ENCODE measurements at regions not wholly inside any gene's neighbourhood (a gene's known extent, or its start where the extent isn't known, plus 50 kb on each side); places are given as distances from the start of the nearest gene placed in this dataset.

DNA sequence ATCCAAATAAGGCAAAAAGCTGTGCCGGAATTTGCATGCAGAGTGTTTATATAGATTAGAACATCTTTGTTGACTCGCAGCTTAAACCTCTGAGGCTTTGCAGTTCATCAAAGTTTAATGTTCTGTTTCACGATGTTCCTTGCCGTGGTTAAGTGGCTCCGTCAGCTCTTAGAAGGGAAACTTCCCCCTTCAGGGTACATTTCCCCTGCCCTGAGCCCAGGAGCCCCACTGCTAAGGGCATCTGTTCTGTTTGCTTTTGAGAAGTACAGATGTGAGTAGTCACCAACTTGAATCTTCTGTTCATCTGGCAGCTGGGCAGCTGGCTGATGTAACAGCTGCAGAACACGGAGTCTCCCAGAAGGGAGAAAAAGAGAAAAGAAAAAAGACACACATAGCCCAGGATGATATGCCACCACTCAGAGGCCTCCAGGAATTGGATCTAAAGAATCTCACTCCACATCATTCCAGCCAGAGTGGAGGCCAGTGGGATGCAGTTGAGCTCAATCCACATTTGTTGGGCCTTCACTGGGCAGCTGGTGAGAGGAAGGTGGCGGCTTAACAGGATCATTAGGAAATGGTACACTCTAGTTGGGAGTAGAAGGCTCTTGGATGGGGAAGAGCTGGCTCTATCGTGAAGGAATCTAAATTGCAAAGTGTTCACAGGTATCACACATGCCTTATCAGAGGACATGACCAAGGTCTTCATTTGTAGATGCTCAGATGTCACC is 178.7 kb upstream of the RBPJ start:
- FAIRE-seq, result no peak

DNA sequence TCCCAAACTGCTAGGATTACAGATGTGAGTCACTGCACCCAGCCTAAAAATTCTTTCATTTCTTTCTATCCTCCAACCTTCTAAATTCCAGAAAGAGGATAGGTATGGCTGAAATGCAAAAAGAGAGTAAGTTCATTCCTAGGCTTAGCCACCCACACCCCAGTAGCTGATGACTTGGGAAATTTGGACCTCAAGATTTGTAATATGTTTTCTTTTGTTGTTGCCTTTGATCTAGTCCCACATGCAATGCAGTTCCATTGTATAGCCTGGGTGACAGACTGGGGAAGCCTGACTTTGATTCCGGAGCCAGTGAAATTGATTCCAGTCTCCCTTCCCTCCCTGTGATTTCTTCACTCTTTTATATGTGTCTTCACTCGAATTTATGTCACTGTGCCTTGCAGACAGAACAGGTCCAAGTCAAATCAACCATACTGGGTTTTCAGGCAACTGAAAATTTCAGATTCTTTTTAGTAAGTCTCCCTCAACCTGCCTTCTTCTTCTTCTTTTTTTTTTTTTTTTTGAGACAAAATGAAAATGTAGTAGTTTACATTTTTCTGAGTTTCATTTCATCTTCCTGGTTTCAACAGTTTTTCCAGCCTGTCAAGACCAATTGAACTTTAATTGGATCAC is 176.2 kb upstream of the RBPJ start:
- no peak for FAIRE-seq

DNA sequence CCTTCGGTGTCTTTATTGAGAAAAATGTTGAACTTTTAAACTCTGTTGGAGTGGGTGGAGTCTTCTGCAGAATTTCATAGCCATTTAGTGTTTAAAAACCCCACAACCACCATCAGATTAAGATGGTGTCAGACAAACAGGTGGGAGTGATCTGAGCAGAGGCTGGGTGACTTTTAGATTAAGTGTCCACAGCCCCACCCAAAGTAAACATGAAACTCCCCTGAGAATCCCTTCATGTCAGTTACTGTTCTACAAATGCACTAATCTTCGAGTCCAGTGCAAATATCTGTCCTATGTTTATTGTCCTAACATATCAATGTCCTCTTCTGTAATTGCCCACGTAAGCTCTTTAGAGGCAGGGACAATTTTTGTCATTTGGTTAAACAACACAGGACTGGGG is 175.6 kb upstream of the RBPJ start:
- FAIRE-seq, result no peak

DNA sequence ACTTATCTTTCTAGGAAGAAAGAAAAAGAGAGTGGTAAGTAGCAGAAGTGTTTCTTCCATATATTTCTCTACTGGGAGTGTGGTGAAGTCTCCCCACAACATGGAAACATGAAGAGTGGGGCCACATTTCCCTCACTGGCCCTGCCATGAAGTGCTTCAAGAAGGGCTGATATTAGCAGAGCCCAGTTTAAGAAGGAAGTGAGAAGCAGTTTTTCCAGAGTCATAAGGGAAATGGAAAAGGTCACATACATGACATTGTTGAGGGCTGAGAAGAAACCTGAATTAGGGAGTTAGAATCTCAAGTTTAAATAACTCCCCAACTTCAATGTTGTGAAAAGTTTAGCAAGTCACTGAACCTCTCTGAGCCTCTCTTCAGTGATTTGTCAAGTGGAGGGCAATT is 171.9 kb upstream of the RBPJ start:
- no peak for FAIRE-seq

DNA sequence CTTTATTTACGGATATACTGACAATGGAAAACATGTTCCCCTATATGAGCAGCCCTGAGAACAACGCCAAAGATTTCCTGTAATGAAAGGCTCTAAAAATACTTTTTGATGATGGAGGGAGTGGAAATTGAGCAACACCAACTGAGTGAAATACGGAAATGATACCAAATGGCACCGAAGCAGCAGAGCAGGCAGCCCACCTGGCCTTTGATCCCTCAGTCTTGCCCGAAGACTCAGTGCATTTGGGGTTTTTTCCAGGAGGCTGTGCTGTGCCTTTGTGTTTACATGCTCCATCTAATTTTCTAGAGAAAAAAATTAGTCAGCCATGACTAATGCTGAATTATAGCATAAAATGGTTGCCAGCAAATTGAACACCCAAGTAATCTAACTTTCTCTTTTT is 169.9 kb upstream of the RBPJ start:
- no peak for FAIRE-seq

DNA sequence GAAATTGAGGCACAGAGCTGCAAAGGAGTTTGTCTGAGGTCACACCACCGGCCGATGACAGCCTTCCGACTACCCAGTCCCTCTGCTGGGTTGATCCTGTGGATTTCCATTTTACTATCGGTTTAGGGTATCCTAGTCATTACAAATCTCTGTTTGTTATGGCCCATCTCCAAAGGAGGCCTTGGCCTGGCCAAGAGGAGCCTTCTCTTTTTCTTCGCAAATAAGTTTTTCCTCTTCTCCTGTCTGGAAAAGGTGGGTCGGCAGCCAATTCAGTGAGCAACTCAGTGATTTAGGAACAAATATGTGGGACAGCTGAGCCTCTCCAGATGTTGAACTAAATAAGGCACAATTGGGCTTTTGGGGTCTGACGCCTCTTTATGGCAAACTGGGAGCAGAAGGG is 169.2 kb upstream of the RBPJ start:
- no peak for FAIRE-seq

DNA sequence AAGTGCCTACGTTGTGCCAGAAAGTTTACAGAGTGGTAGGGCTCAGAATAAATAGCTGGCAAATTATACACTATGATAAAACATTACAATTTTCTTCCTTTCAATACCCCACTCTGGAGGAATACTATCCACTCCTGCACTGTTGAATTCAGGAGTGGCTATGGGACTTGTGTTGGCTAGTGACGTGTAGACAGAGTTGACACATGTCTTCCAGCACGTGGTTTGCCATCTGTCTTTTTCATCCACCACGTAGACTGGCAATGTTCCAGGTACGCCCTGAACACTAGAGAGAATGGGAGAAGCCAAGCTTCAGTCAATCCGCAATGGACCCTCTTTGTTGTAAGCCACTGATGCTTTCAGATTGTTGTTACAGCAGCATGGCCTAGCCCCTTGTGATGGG is 168.8 kb upstream of the RBPJ start:
- no peak for FAIRE-seq

DNA sequence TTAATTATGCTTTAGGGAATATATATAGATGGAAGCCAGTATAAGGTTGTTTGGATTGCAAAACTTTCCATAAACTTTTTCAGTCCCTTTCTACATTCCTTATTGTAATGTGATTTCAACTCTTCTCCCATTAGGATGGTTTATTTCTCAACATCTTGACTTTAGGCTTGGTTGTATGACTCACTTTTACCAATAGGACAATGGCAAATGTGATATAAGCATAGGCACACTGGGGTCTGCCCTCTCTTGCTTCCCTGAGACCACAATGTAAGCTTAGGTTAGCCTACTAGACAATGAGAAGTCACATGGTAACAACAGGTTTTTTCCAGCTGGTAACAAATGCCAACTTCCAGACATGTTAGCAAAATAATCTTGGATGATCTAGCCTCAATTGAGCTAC is 163.3 kb upstream of the RBPJ start:
- no peak for FAIRE-seq

DNA sequence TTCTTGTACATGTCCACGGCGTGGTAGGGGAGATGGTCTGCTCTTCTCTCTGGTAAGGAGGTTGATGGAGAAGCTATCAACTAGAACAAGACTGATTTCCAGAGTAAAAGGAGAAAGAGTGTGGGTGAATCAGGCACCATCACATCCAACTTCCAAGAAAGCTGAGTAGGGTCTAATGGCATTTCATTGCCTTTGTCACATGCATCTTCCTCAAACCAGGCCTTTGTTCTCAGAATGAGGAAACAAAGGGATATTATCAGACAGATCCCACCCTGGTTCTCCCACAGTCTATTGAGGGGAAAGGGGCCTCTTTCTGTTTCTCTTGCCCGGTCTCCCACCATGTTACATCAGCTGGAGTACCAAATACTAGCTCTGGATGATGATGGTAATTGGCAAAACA is 160.2 kb upstream of the RBPJ start:
- no peak for FAIRE-seq

DNA sequence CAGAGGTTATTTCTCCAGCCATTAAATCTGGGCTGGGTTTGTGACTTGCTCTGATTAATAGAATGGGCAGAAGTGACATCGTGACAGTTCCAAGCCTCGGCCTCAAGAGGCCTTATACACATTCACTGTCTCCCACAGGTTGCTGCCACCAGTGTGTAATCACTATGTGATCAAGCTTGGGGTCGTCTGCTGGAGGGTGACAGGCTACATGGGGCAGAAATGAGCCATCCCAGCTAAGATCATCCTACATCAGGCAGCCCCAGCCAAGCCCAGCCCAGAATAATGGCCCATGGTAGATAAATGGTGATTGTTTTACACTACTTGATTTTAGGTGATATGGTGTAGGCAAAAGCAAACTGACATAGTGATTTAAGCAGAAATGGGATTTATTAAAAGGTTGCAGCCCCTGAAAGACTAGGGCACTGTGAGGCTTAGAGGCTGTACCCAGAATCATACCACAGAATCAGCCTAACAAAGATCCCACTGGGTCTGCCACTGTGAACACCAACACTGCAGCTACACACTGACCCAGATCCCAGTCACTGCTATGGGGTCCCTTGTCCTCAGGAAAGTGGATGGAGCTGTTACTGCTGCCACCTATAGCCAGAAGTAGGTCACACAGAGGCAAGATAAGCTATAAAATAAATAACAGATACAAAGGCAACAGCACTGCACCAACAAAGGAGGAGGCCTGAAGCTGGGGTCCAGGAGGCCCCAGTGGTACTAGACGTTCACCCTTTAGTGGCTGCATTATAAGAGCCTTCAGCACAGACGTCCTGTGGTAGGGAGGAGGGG is 159.6 kb upstream of the RBPJ start:
- no peak for FAIRE-seq

DNA sequence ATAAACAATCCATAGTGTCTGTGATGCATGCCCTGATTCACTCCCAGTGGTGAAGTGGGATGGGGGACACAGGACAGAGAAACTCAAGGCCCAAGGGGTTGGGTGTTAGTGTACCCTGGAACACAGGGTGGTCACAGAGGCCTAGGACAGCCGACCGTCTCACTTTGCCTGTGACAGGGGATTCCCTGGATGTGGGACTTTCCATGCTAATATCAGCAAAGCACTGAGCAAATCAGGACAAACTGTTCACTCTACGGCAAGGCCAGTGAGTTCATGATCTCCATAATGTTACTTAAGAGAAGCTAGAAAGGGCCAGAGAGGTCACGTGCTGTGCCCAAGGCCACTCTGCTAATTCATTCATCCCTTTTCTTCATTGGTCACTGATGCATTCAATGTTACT is 158.7 kb upstream of the RBPJ start:
- no peak for FAIRE-seq

DNA sequence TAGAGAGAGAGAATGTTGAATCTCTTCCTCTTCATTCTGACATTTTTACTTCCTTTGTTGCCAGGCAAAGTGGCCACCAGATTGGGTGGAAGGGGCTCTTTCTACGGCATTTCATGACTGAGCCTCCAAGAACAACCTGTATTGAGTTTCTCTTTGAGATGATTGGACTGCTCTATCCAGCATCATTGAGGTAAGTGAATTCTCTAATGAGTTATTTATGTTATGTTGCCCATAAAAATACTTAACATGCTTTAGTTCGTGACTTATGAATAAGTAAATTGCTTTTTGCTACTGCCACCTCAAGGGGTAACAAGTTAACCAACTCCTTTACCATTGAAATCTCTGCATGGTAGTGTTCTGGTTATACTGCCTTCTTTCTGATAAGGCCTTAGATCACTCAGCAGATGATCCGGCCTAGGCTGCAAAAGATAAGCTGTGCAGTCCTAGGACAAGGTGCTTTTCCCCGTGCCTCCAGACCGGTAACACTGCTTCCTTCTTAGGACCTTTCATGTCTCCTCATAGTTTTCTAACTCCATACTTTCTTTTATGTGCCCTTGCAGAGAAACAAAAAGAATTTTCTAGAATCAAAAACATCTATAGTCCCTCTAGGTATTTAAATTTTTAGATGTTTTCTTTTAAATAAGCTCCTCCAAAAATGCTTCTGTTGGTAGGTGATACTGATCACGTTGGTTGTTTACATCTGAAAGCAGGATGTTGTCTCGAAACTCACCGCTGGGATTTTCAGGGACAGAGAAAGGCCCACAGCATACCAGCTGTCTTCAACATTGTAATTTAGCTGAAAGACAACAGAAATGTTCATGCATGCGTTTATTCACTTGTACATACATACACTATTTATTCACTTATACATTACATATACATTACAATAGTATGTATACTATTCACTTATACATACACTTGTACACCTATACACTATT is 157.1 kb upstream of the RBPJ start:
- no peak for FAIRE-seq

DNA sequence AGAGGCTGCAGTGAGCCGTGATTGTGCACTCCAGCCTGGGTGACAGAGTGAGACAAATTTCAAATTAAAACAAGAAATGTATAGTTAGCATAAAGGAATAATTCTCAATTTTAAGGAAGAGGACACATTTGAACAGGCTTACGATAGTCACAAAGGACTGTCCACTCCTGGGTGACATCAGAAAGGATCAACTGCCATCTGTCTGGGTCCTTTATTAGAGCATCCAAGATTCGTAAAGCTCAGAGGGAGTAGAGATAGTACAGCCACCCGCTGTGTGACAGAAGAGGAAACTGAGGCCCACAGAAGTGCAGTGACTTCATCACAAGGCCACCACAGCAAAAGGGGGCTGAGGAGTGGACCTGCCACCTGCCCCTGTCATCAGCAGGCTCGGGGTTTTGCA is 149.3 kb upstream of the RBPJ start:
- FAIRE-seq, result no peak

DNA sequence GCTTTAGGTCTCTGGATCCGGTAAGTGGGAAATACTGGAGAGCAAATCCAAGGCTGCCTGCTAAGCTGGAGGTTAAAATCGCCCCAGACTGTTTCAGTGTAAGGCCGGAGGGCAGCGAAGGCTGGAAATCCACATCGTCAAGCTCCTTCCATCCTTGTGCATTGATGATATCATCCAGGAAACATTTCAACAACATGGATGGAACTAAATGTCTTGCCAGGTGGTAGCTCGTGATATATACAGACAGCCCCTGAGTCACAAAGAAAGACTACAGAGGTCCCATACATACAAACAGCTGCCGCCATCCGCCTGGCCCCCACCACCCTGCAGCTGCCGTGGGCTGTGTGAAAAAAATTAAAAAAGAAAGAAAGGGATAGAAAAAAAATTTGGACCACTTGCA is 148.9 kb upstream of the RBPJ start:
- FAIRE-seq, result no peak

DNA sequence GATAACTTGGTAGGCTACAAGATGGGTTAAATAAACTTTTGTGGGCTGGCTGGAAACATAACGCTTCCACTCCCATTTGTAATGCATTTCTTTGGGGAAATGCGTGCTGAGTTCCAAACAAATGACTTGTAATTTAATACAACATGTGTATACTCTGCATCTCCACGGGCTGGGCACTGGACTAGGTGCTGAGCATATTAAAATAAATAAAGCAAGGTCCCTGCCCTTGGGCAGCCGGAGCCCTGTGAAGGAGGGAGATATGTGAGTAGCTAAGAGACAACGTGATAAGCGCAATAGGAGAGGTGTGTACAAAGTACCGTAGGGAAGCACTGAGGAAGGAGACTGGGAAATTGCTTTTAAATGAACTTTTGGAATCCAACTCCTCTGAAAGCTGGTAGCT is 147.2 kb upstream of the RBPJ start:
- no peak for FAIRE-seq

DNA sequence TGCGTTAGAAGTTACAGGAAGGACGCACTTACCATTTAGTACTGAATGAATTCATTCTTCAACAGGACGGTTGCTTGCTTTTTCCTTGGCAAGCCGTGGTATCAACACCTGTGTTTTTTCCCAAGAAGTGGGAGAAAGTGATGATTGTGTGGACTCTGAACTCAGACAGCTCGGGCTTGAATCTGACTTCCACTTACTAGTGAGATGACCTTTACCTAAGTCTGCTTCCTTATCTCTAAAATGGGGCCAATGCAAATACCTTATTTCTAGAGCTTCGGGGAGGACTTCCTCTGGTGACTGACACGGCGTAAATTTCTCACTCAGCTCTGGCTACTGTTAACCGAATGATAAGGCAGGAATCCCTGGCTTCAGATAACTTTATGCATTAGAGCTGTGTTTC is 146.8 kb upstream of the RBPJ start:
- FAIRE-seq, result no peak

DNA sequence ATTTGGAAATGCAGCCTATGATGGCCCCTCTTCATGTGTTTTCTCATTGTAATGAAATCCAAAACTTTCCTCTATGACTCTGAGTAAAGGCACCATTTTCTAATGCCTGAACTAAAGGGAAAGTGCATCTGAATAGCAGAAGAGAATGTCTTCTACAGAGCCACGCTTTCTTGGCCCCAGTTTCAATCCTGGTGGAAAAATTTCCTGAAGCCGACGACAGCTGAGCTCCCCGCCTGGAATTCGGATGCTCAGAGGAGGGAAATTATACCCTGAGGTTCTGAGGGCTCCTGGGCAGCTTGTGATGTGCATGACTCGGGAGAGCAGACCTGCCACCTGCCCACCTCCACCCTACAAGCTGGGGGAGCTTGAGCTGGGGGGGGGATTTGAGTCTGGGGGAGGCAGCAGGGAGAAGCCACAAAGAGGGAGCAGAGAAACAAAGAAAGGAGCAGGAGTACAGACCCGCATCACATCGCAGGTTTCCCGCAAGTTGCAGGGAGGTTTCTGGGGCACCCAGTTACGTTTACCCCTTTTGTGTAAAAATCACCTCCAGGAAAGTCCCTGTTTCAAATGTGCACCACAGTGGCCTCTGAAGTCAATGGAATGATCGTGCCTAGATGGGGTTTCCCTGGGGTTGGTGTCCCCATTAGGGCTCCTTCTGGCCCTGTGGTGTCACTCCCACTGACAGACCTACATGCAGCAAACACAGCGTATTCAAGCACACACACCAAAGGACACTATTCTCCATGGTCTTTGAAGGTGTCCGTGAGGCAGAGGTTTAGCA is 145.6 kb upstream of the RBPJ start:
- no peak for FAIRE-seq

DNA sequence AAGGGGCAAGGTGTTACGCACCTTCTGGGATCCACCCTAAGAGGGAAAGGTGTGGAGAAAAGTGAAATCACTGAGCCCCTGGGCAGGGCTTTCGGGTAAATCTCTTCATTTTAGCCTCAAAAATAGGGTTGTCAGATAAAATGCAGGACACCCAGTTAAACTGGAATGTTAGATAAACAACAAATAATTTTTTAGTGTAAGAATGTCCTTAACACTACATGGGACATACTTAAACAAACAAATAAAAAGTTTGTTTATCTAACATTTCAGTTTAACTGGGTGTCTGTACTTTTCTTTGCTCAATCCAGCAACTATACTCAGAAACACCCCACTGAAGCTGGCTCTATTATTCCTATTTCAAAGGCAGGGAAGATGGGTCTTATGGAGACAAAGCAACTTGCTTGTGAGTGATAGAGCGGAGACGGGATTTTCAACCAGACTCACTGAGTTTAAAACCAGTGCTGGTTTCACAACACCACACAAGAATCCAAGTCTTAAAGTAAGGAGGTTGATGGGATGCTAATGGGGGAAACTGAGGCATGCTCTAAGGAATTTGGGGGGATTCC is 144.8 kb upstream of the RBPJ start:
- FAIRE-seq, result no peak

DNA sequence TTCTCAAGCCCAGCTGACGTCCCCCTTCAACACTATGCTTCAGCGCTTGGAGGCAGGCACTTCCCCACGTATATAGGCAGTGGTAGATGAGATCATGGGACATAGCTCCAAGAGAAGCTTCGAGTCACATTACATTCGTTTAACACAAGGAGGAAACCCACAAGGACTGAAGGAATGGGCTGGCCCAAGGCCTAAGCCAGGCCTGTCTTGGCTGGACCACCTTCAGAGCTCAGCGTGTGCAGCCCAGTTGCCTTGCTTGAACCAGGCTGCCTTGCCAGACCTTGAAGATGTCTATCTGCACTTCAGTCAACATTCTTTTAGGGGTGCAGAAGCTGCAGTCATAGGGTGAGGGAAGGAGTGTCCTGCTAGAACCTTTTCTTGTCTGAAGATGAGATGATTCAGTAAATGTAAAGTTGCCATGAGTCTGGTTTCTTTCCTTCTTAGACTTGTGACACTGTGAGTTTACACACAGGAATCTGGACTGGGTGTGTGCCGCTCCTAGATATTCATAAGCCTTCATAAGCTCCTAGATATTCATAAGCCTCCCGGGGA is 144.1 kb upstream of the RBPJ start:
- FAIRE-seq, result no peak

DNA sequence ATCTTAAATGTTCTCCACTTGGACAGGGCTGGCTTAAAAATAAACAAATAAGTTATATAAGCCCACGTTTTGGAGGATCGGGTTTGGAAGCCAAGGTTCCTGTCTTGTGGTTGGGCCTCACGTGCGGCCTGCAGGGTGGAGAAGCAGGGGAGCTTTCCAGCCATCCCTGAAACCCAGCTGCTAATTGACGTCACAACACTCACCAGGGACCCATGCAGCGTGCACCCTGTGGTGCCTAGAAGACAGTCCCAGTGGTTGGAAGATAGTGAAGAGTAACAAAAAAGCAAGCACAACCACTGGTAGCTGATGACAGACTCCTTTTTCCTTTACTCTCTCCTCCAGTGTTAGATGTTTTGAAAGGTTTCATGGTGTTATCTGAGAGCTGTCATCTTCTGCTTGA is 142.0 kb upstream of the RBPJ start:
- no peak for FAIRE-seq

DNA sequence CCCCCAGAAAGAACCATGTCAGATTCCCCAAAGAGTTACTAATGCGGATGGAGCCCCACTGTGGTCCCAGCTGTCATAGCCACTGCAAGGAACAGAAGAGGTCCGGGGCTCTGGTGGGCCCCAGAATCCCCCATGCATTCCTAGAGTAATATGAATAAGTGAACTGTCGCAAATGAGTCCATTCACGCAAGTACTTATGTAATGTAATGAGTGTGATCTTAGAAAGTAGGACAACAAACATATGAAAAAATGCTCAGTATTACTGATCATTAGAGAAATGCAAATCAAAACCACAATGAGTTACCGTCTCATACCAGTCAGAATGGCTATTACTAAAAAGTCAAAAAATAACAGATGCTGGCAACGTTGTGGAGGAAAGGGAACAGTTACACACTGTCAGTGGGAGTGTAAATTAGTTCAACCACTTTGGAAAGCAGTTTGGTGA is 141.5 kb upstream of the RBPJ start:
- no peak for FAIRE-seq

DNA sequence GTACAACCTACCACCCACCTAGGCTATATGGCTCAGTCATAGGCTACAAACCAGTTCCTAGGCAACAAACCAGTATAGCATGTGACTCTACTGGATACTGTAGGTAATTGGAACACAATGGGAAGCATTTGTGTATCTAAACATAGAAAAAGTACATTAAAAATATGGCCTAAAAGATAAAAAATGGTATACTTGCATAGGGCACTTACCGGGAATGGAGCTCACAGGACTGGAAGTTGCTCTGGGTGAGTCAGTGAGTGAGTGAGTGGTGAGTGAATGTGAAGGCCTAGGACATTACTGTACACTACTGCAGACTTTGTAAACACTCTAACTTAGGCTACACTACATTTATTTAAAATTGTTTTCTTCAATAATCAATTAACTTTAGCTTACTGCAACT is 139.2 kb upstream of the RBPJ start:
- no peak for FAIRE-seq

All from islet of Langerhans (tissue), 1 donor.